Esophagus muscularis mucosa (tissue), 4 donors: ENCODE measurements at regions not wholly inside any gene's neighbourhood (a gene's known extent, or its start where the extent isn't known, plus 50 kb on each side); places are given as distances from the start of the nearest gene placed in this dataset.

ENCODE experiments used
- CTCF ChIP-seq, 3 experiments: fragments of 200-600 bp in 2 of 3; fragments of 450-650 bp in 1 of 3; sonication (generic) in 2 of 3; IDR thresholded peaks; one replicate each; pipeline ENCODE4 v1.5.1; 2017 to 2019; ENCODE audit warnings: antibody characterized with exemption in 3 of 3, mild to moderate bottlenecking in 2 of 3, moderate library complexity in 1 of 3
- EP300 ChIP-seq: sonication (generic); formaldehyde crosslinking; IDR thresholded peaks from one replicate; pipeline ENCODE4 v1.6.1; 2017; ENCODE audit warnings: antibody characterized with exemption
- POLR2A ChIP-seq: fragments of 450-650 bp; IDR thresholded peaks from one replicate; pipeline ENCODE4 v1.6.1; 2017; ENCODE audit warnings: antibody characterized with exemption, moderate library complexity, mild to moderate bottlenecking, low read depth

GRCh38 chr13:90683711-90684131 lies 663.8 kb upstream of the MIR17HG start:
- no peak for TF ChIP-seq CTCF (IDR thresholded peaks at IDR 0.05)
- TF ChIP-seq POLR2A, result no peak
- TF ChIP-seq EP300, result no peak
